ENCODE measurements at regions not wholly inside any gene's neighbourhood (a gene's known extent, or its start where the extent isn't known, plus 50 kb on each side); places are given as distances from the start of the nearest gene placed in this dataset.

DNA sequence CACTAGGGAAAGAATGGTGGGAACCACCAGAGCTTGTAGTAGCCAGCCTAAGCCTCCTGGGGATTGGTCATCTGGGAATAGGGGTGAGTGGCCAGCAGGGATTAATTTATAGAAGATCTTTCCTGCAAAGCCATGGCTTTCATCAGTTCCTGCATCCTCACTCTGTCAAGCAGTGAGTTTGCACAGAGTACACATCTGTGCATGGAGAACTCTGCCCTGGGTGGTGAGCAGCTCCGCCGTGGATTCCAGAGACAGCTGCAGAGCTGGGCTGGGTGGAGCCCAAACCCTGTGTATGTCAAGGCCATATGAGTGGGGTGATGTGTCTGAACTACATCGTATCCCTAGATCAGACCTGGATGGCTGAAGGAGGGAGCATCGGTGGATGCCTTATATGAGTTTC lies 182.2 kb downstream of the GLI2 start:
- Mint-ChIP-seq H3K4me1 (no peaks in the 10 kb centered on the region), H3K27ac (no peak overlapping the region), H3K27me3 (peaks cover 3% of the 10 kb centered on the region), H3K36me3 (ENCODE audit: low read depth) (no peaks in the 10 kb centered on the region), H3K4me3 (no peak overlapping the region), H3K9me3 (no peaks in the 10 kb centered on the region)
- ChIA-PET CTCF (no interaction called here), POLR2A (no interaction called here)
- no peak for DNase-seq
- TF ChIP-seq CTCF (IDR thresholded peaks at IDR 0.05), result no peak
- intact Hi-C loops (cut with micrococcal nuclease), result no loop called here
- ATAC-seq (ENCODE audit: low read depth), result no peak

DNA sequence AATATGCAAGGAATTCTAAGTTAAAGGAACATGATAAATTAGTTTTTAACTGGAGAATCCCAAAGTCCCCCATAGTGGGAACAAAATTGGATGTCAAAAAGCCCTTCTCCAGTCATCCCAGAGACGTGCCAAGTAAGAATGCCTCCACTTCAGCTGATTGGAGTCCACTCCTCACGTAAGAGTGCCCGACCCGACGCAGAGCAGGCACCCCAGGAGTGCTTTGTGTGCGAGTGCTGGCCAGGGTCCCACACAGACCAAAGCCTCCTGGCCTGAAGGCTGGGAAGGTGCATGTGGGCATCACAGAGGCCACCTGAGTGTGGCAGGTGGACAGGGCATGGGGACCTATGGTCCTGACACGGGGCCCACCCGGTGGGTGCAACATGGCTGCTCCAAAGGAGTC lies 183.5 kb downstream of the GLI2 start:
- H3K4me1 Mint-ChIP-seq, result no peaks in the 10 kb centered on the region
- H3K27ac Mint-ChIP-seq, result no peak overlapping the region
- intact Hi-C loops (cut with micrococcal nuclease), result no loop called here
- ATAC-seq (ENCODE audit: low read depth) (no peak), DNase-seq (no peak)
- POLR2A ChIA-PET, result no interaction called here
- peaks cover 3% of the 10 kb centered on the region for H3K27me3 Mint-ChIP-seq
- H3K36me3 Mint-ChIP-seq (ENCODE audit: low read depth), result no peaks in the 10 kb centered on the region
- CTCF ChIA-PET, result no interaction called here
- no peak overlapping the region for H3K4me3 Mint-ChIP-seq
- no peak for TF ChIP-seq CTCF (IDR thresholded peaks at IDR 0.05)
- H3K9me3 Mint-ChIP-seq, result no peaks in the 10 kb centered on the region

DNA sequence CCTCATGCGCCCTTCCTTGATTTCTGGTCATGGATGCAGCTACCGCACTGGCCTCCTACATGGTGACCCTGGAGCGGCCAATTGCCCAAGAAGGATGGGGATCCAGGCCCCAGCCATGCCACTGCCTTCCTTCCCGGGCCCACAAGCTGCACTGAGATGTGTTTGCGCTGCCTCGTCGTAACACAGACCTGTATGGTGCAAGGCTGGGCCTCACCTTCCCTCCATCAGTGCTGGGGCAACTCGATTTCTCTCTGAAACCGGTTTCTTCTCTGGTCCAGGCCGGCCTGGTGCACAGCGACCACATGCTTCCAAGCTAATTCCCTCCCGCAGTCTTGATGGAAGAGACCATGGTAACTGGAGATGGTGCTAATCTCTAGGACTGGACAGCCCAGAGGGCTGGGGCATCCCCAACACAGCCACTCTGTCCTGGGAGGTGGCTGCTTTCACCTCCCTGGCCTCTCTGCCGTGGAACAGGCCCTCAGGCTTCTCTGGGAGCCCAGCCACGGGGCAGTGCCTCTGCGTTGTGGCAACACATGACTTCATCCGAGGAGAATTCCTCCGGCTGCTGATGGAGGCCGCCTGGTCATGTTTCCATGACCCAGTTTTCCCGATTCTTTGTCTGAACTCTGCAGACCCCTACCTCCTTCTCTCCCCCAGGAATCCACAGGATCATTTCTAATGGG lies 184.2 kb downstream of the GLI2 start:
- Mint-ChIP-seq H3K27me3 (peaks cover 3% of the 10 kb centered on the region), H3K4me1 (no peaks in the 10 kb centered on the region), H3K36me3 (ENCODE audit: low read depth) (no peaks in the 10 kb centered on the region), H3K4me3 (no peak overlapping the region), H3K9me3 (no peaks in the 10 kb centered on the region), H3K27ac (no peak overlapping the region)
- intact Hi-C loops (cut with micrococcal nuclease), result no loop called here
- ChIA-PET POLR2A (no interaction called here), CTCF (no interaction called here)
- ATAC-seq (ENCODE audit: low read depth) (no peak), DNase-seq (no peak)
- TF ChIP-seq CTCF (IDR thresholded peaks at IDR 0.05), result no peak

GRCh38 chr2:120920454-120921148 lies 184.9 kb downstream of the GLI2 start:
- Mint-ChIP-seq H3K36me3 (ENCODE audit: low read depth) (no peaks in the 10 kb centered on the region), H3K27ac (no peak overlapping the region), H3K27me3 (peaks cover 3% of the 10 kb centered on the region), H3K4me3 (no peak overlapping the region), H3K9me3 (no peaks in the 10 kb centered on the region), H3K4me1 (no peaks in the 10 kb centered on the region)
- TF ChIP-seq CTCF (IDR thresholded peaks at IDR 0.05), result no peak
- ATAC-seq (ENCODE audit: low read depth) (no peak), DNase-seq (no peak)
- CTCF ChIA-PET, result no interaction called here
- intact Hi-C loops (cut with micrococcal nuclease), result no loop called here
- POLR2A ChIA-PET, result no interaction called here

GRCh38 chr2:120921457-120921856 lies 185.8 kb downstream of the GLI2 start:
- ChIA-PET POLR2A (no interaction called here), CTCF (no interaction called here)
- peaks cover 3% of the 10 kb centered on the region for H3K27me3 Mint-ChIP-seq
- intact Hi-C loops (cut with micrococcal nuclease), result no loop called here
- no peak overlapping the region for H3K4me3 Mint-ChIP-seq
- no peaks in the 10 kb centered on the region for H3K9me3 Mint-ChIP-seq
- ATAC-seq (ENCODE audit: low read depth) (no peak), DNase-seq (no peak)
- no peaks in the 10 kb centered on the region for H3K4me1 Mint-ChIP-seq
- no peaks in the 10 kb centered on the region for H3K36me3 Mint-ChIP-seq (ENCODE audit: low read depth)
- TF ChIP-seq CTCF (IDR thresholded peaks at IDR 0.05), result no peak
- H3K27ac Mint-ChIP-seq, result no peak overlapping the region
